Adrenal gland (tissue), 9 donors: ENCODE measurements at regions not wholly inside any gene's neighbourhood (a gene's known extent, or its start where the extent isn't known, plus 50 kb on each side); places are given as distances from the start of the nearest gene placed in this dataset.

Source experiments
- DNase-seq, 7 donors: peaks; one replicate each; pipeline ENCODE4 v3.0.0-alpha.2; 2019 to 2020
- H3K27ac ChIP-seq, 5 donors: fragments of 200-600 bp; sonication (generic) in 4 of 5; 1 replicate in 3 of 5; 2 replicates in 2 of 5; pipeline versions ENCODE4 v1.5.1 to v1.8.0; 2016 to 2020; ENCODE audit warnings: mild to moderate bottlenecking in 1 of 5
- H3K27me3 ChIP-seq: fragments of 200-600 bp; 2 replicates; pipeline ENCODE4 v1.8.0; 2021
- H3K36me3 ChIP-seq, 2 donors: fragments of 200-600 bp; replicated peaks in 1 of 2; 1 replicate in 1 of 2; 2 replicates in 1 of 2; pipeline versions ENCODE4 v1.5.1 to v1.8.0; 2018 to 2022
- H3K4me1 ChIP-seq, 2 donors: fragments of 200-600 bp; replicated peaks in 1 of 2; 1 replicate in 1 of 2; 2 replicates in 1 of 2; pipeline versions ENCODE4 v1.5.1 to v1.8.0; 2018 to 2021
- H3K4me3 ChIP-seq, 4 donors: fragments of 200-600 bp; sonication (generic) in 3 of 4; one replicate each; pipeline ENCODE4 v1.5.1; 2016 to 2018
- H3K9me3 ChIP-seq, 3 donors: fragments of 200-600 bp; sonication (generic) in 1 of 3; replicated peaks in 1 of 3; 1 replicate in 2 of 3; 2 replicates in 1 of 3; pipeline versions ENCODE4 v1.5.1 to v1.8.0; 2016 to 2021
- CTCF ChIP-seq, 6 experiments: fragments of 450-650 bp in 4 of 6; fragments of 200-600 bp in 2 of 6; sonication (generic) in 1 of 6; IDR thresholded peaks; 1 replicate in 5 of 6; 2 replicates in 1 of 6; pipeline versions ENCODE4 v1.5.1 to v1.8.0; 2016 to 2021; ENCODE audit warnings: antibody characterized with exemption in 6 of 6, mild to moderate bottlenecking in 2 of 6, moderate library complexity in 1 of 6
- POLR2A ChIP-seq, 2 donors: fragments of 450-650 bp; IDR thresholded peaks; one replicate each; pipeline ENCODE4 v1.6.1; 2017; ENCODE audit warnings: antibody characterized with exemption in 2 of 2, mild to moderate bottlenecking in 2 of 2, moderate library complexity in 1 of 2
- WGBS, 4 donors: extraction: QIAGEN DNeasy Blood & Tissue Kit in 2 of 4; methylation state at CpG; one replicate each; pipeline versions ENCODE4 v1.1.5 to v1.1.7; 2013 to 2017; 5-methylcytosine and 5-hydroxymethylcytosine counted together
- intact Hi-C, 2 donors: fragments of 100-400 bp; cut with DNase I; formaldehyde crosslinking; loops; one replicate each; pipeline versions ENCODE4 v1.14.1 to v1.15.0; 2022 to 2023
- donor health status: healthy with polysubstance abuse.
- donor health status: Bipolar disorder and iron deficiency.
- donor health status: DM: yes; HTN: yes; CAD: no.
- donor health status: DM: no; HTN: no; CAD: no.
- donor health status: DM: no; HTN: no; CAD: no.

- H3K27ac ChIP-seq: no peak overlapping the region
- H3K4me1 ChIP-seq: no peaks in the 10 kb centered on the region
- no peaks in the 10 kb centered on the region for H3K36me3 ChIP-seq
- WGBS, 4 donors: 56 to 66% (median 61%) methylated on average over 6 of the region's 6 CpGs
- no peak for DNase-seq
- intact Hi-C loops: no loop called here
- H3K27me3 ChIP-seq: no peaks in the 10 kb centered on the region
- H3K4me3 ChIP-seq: no peak overlapping the region
- no peaks in the 10 kb centered on the region for H3K9me3 ChIP-seq
- no peak for TF ChIP-seq CTCF (IDR thresholded peaks at IDR 0.05)
- no peak for TF ChIP-seq POLR2A (IDR thresholded peaks at IDR 0.05)
These were observed 73.7 kb upstream of the PCDH9 start for GRCh38 chr13:67303661-67304333.

GRCh38 chr13:67299751-67300150 is 69.6 kb upstream of the PCDH9 start:
- Histone ChIP-seq H3K27me3 (no peaks in the 10 kb centered on the region), H3K4me1 (no peaks in the 10 kb centered on the region), H3K27ac (no peak overlapping the region), H3K9me3 (peaks cover 0 to 2% (median 0%) of the 10 kb centered on the region in 3 donors), H3K4me3 (no peak overlapping the region), H3K36me3 (no peaks in the 10 kb centered on the region)
- intact Hi-C loops: no loop called here
- 81 to 87% (median 84%) methylated on average over 3 of the region's 3 CpGs for WGBS, 4 donors
- no peak for DNase-seq
- no peak for TF ChIP-seq CTCF (IDR thresholded peaks at IDR 0.05)
- no peak for TF ChIP-seq POLR2A (IDR thresholded peaks at IDR 0.05)

- Histone ChIP-seq H3K36me3 (no peaks in the 10 kb centered on the region), H3K9me3 (peaks cover 0 to 5% (median 0%) of the 10 kb centered on the region in 3 donors), H3K4me1 (no peaks in the 10 kb centered on the region), H3K4me3 (no peak overlapping the region), H3K27ac (no peak overlapping the region), H3K27me3 (no peaks in the 10 kb centered on the region)
- TF ChIP-seq CTCF (IDR thresholded peaks at IDR 0.05) (no peak), POLR2A (IDR thresholded peaks at IDR 0.05) (no peak)
- 68 to 85% (median 75%) methylated on average over 1 of the region's 1 CpG for WGBS, 4 donors
- intact Hi-C loops: no loop called here
- DNase-seq: no peak
These were observed 69.0 kb upstream of the PCDH9 start for GRCh38 chr13:67299072-67299635.

- Histone ChIP-seq H3K9me3 (peaks cover 0 to 5% (median 0%) of the 10 kb centered on the region in 3 donors), H3K4me3 (no peak overlapping the region), H3K4me1 (no peaks in the 10 kb centered on the region), H3K36me3 (no peaks in the 10 kb centered on the region), H3K27ac (no peak overlapping the region), H3K27me3 (no peaks in the 10 kb centered on the region)
- no peak for DNase-seq
- TF ChIP-seq CTCF (IDR thresholded peaks at IDR 0.05): no peak
- no peak for TF ChIP-seq POLR2A (IDR thresholded peaks at IDR 0.05)
- intact Hi-C loops: no loop called here
These were observed 68.2 kb upstream of the PCDH9 start for GRCh38 chr13:67298297-67298696.
